ENCODE measurements at regions not wholly inside any gene's neighbourhood (a gene's known extent, or its start where the extent isn't known, plus 50 kb on each side); places are given as distances from the start of the nearest gene placed in this dataset.

- TF ChIP-seq, protein P1, sequence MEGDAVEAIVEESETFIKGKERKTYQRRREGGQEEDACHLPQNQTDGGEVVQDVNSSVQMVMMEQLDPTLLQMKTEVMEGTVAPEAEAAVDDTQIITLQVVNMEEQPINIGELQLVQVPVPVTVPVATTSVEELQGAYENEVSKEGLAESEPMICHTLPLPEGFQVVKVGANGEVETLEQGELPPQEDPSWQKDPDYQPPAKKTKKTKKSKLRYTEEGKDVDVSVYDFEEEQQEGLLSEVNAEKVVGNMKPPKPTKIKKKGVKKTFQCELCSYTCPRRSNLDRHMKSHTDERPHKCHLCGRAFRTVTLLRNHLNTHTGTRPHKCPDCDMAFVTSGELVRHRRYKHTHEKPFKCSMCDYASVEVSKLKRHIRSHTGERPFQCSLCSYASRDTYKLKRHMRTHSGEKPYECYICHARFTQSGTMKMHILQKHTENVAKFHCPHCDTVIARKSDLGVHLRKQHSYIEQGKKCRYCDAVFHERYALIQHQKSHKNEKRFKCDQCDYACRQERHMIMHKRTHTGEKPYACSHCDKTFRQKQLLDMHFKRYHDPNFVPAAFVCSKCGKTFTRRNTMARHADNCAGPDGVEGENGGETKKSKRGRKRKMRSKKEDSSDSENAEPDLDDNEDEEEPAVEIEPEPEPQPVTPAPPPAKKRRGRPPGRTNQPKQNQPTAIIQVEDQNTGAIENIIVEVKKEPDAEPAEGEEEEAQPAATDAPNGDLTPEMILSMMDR (IDR thresholded peaks at IDR 0.05) = no peak
- no peak for TF ChIP-seq REST (IDR thresholded peaks at IDR 0.05; ENCODE audit: insufficient read depth in 1 of 2, low read depth in 2 of 2, low read length in 1 of 2)
These were observed 487.4 kb upstream of the ZEB2 start for GRCh38 chr2:145007093-145007959.
